MM.1S (cell line): ENCODE measurements at regions not wholly inside any gene's neighbourhood (a gene's known extent, or its start where the extent isn't known, plus 50 kb on each side); places are given as distances from the start of the nearest gene placed in this dataset.
A peak's percentile ranks its signal among the peaks of the same experiment; 100 is the strongest.

Experiments
- DNase-seq: peaks from one replicate; pipeline ENCODE4 v3.0.0-alpha.2; 2015
- H2AFZ ChIP-seq: fragments of 300-600 bp; sonication (generic); 2 replicates; pipeline ENCODE4 v1.6.0; 2016; ENCODE audit warnings: antibody characterized with exemption, low read length
- H3F3A ChIP-seq: fragments of 300-600 bp; sonication (generic); 2 replicates; pipeline ENCODE4 v1.6.1; 2016; ENCODE audit warnings: mild to moderate bottlenecking, antibody characterized with exemption, low read length, moderate library complexity, mixed read lengths; ENCODE audit not compliant: insufficient read depth
- H3K27ac ChIP-seq: fragments of 300-600 bp; sonication (generic); 2 replicates; pipeline ENCODE4 v1.5.1; 2016; ENCODE audit warnings: mild to moderate bottlenecking, low read length
- H3K27me3 ChIP-seq: fragments of 300-600 bp; sonication (generic); replicated peaks from 2 replicates; pipeline ENCODE4 v1.6.0; 2016; ENCODE audit warnings: low read length; ENCODE audit not compliant: insufficient read depth
- H3K36me3 ChIP-seq: fragments of 300-600 bp; sonication (generic); replicated peaks from 2 replicates; pipeline ENCODE4 v1.6.1; 2016; ENCODE audit warnings: mild to moderate bottlenecking, low read length, mixed read lengths; ENCODE audit not compliant: insufficient read depth
- H3K4me1 ChIP-seq: fragments of 300-600 bp; sonication (generic); 2 replicates; pipeline ENCODE4 v1.6.1; 2016; ENCODE audit warnings: low read length, mixed read lengths
- H3K4me2 ChIP-seq: fragments of 300-600 bp; sonication (generic); 2 replicates; pipeline ENCODE4 v1.6.0; 2016; ENCODE audit warnings: low read depth, low read length
- H3K4me3 ChIP-seq: fragments of 300-600 bp; sonication (generic); 2 replicates; pipeline ENCODE4 v1.5.1; 2016; ENCODE audit warnings: low read length, mixed read lengths
- H3K79me2 ChIP-seq: fragments of 300-600 bp; sonication (generic); 2 replicates; pipeline ENCODE4 v1.6.1; 2016; ENCODE audit warnings: mixed run types, low read length, mixed read lengths
- H3K9ac ChIP-seq: fragments of 300-600 bp; sonication (generic); 2 replicates; pipeline ENCODE4 v1.6.1; 2016; ENCODE audit warnings: low read length, mixed read lengths
- H3K9me2 ChIP-seq: fragments of 300-600 bp; sonication (generic); replicated peaks from 2 replicates; pipeline ENCODE4 v1.6.1; 2016; ENCODE audit warnings: mild to moderate bottlenecking, low read length, mixed read lengths; ENCODE audit not compliant: insufficient read depth
- H3K9me3 ChIP-seq: fragments of 300-600 bp; sonication (generic); replicated peaks from 2 replicates; pipeline ENCODE4 v1.6.1; 2016; ENCODE audit warnings: mild to moderate bottlenecking, low read length, mixed read lengths; ENCODE audit not compliant: insufficient read depth
- H4K20me1 ChIP-seq: fragments of 300-600 bp; sonication (generic); 2 replicates; pipeline ENCODE4 v1.6.1; 2016; ENCODE audit warnings: mild to moderate bottlenecking, low read length, moderate library complexity, mixed read lengths; ENCODE audit not compliant: insufficient read depth
- EZH2 ChIP-seq: fragments of 300-600 bp; sonication (generic); optimal IDR thresholded peaks from 2 replicates; pipeline ENCODE3; 2017; ENCODE audit warnings: low read depth, mild to moderate bottlenecking, antibody characterized with exemption, low read length, mixed read lengths
- EZH2phosphoT487 ChIP-seq: fragments of 300-600 bp; sonication (generic); IDR thresholded peaks from 2 replicates; pipeline ENCODE4 v1.6.1; 2018; ENCODE audit warnings: antibody characterized with exemption, low read length
- TF ChIP-seq, protein P1 (sequence below): fragments of 300-600 bp; sonication (generic); IDR thresholded peaks from 2 replicates; pipeline ENCODE4 v1.5.1; 2016; ENCODE audit warnings: antibody characterized with exemption, low read length, mixed read lengths

DNA sequence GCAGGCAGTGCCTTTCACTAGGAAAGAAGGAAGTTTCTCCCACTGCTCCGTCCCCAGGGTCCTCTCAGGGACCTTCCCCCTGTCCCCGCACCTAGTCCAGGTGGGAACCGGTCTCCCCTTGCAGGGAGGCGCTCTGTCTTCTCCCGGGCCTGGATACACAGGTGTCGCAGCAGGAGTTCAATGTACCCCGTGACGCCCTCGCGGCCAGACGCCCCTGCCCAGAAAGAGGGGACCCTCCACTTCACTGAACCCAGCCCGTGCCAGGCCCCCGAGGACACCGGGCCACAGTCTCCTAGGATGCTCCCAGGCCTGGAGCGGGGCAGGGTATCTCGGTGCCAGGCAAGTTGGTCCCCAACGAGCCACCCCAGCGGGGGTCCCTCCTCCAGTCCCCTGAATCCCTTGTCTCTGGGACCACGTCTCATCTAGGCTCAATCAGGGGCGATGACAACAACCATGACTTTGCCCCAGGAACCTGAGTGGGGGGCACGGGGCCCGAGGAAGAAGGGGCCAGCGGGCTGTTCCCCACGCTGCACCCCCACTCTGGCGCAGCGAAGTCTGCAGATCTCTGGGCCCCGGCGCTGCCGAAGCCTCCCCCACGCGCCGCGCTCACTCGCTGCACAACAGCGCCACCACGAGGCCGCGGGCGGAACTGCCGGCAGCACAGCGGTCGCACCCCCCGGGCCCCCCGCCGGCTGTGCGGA is 103.0 kb downstream of the EDN3 start:
- Histone ChIP-seq H2AFZ (no peak overlapping the region), H3K4me3 (no peak overlapping the region), H3K4me2 (peak overlapping the region; percentile 35; the same call in 1 of the 2 replicates)

DNA sequence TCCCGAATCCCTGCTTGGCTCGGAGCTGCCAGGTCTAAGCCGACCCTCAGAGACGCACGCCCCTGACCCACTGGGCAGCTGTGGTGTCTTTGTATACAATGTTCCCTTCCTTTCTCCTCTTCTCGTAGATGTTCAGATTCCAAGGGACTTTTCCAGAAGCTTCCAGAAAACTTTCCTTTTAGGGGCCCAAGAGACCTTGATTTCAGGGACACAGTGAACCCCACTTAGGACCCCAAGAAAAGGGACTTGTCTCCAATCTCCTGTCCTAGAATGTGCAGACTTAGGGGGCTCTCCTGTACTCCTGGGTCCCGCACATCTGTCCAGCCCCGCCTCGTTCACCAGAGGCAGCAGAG is 103.5 kb downstream of the EDN3 start:
- Histone ChIP-seq H3K36me3 (no peaks in the 10 kb centered on the region), H3K79me2 (no peaks in the 10 kb centered on the region), H3F3A (no peaks in the 10 kb centered on the region), H3K9ac (no peak overlapping the region), H3K9me3 (no peaks in the 10 kb centered on the region), H3K9me2 (no peaks in the 10 kb centered on the region), H3K27ac (no peak overlapping the region), H3K4me3 (no peak overlapping the region), H3K4me1 (no peaks in the 10 kb centered on the region), H3K27me3 (peaks cover 93% of the 10 kb centered on the region), H2AFZ (no peak overlapping the region), H4K20me1 (no peaks in the 10 kb centered on the region), H3K4me2 (peak overlapping the region; percentile 35; the same call in 1 of the 2 replicates)
- TF ChIP-seq, protein P1, sequence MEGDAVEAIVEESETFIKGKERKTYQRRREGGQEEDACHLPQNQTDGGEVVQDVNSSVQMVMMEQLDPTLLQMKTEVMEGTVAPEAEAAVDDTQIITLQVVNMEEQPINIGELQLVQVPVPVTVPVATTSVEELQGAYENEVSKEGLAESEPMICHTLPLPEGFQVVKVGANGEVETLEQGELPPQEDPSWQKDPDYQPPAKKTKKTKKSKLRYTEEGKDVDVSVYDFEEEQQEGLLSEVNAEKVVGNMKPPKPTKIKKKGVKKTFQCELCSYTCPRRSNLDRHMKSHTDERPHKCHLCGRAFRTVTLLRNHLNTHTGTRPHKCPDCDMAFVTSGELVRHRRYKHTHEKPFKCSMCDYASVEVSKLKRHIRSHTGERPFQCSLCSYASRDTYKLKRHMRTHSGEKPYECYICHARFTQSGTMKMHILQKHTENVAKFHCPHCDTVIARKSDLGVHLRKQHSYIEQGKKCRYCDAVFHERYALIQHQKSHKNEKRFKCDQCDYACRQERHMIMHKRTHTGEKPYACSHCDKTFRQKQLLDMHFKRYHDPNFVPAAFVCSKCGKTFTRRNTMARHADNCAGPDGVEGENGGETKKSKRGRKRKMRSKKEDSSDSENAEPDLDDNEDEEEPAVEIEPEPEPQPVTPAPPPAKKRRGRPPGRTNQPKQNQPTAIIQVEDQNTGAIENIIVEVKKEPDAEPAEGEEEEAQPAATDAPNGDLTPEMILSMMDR, result no peak
- TF ChIP-seq EZH2phosphoT487, result no peak
- TF ChIP-seq EZH2, result no peak
- no peak for DNase-seq

More for the DNA sequence above, 103.0 kb downstream of the EDN3 start:
- no peaks in the 10 kb centered on the region for H3K9me3 ChIP-seq
- H3K9me2 ChIP-seq, result no peaks in the 10 kb centered on the region
- H3K4me1 ChIP-seq, result no peaks in the 10 kb centered on the region
- TF ChIP-seq, protein P1, result peak; percentile 94
- no peak for TF ChIP-seq EZH2phosphoT487
- no peak for TF ChIP-seq EZH2
- H3F3A ChIP-seq, result no peaks in the 10 kb centered on the region
- no peak overlapping the region for H3K27ac ChIP-seq
- H3K9ac ChIP-seq, result no peak overlapping the region
- peak; percentile 33 for DNase-seq
- peaks cover 93% of the 10 kb centered on the region for H3K27me3 ChIP-seq
- H3K79me2 ChIP-seq, result no peaks in the 10 kb centered on the region
- H3K36me3 ChIP-seq, result no peaks in the 10 kb centered on the region
- no peaks in the 10 kb centered on the region for H4K20me1 ChIP-seq

DNA sequence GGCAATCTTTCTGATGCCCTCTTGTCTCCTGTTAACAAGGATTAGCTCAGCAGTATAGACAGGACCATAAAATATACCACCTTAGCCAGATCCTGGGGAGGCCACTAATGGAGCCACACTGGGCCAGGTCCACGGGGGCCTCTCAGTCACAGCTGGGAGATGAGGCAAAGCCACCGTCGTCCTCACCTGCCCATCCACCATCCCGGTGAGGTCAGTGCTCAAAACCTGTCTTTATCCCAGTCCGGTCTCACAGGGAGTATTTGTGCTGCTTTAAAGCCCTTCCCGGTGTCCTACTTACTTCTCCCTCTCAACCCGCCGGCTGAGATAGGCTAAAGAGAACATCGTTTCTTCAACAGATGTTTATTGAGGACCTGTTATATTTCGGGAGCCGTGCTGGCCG is 104.3 kb downstream of the EDN3 start:
- Histone ChIP-seq H3K9me2 (no peaks in the 10 kb centered on the region), H3K9me3 (no peaks in the 10 kb centered on the region), H3K79me2 (no peaks in the 10 kb centered on the region), H3K4me2 (no peak overlapping the region), H2AFZ (no peak overlapping the region), H4K20me1 (no peaks in the 10 kb centered on the region), H3K27me3 (peaks cover 94% of the 10 kb centered on the region), H3F3A (no peaks in the 10 kb centered on the region), H3K4me3 (no peak overlapping the region), H3K4me1 (no peaks in the 10 kb centered on the region), H3K9ac (no peak overlapping the region), H3K27ac (no peak overlapping the region), H3K36me3 (no peaks in the 10 kb centered on the region)
- DNase-seq, result no peak
- TF ChIP-seq, protein P1, result no peak
- no peak for TF ChIP-seq EZH2phosphoT487
- TF ChIP-seq EZH2, result no peak
